ENCODE measurements at regions not wholly inside any gene's neighbourhood (a gene's known extent, or its start where the extent isn't known, plus 50 kb on each side); places are given as distances from the start of the nearest gene placed in this dataset.

DNA sequence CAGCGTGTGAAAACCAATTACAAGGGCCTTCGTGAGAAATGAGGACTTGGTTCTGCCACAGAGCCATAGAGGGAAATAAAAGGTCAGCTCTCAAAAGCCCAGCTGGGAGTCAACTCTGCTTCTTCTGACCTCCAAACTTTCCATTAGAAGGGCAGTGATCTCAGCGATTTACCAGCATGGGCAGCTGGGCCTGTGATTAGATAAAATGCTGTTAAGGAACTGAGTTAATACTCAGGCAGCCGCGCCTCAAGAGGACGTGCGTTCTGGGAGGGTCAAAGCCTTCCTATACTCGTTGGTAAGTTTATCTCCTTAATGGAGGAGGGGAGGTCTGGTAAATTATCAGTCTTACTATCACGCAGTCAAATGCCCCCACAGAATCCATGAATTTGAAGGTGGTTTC is 480.2 kb upstream of the ERCC4 start:
- no peak for DNase-seq (ENCODE audit: low spot score)
- no peaks in the 10 kb centered on the region for H3K27me3 Mint-ChIP-seq (ENCODE audit: unreplicated experiment)
- no peak overlapping the region for H3K27ac Mint-ChIP-seq (ENCODE audit: unreplicated experiment)
- no peaks in the 10 kb centered on the region for H3K4me1 Mint-ChIP-seq (ENCODE audit: unreplicated experiment)
- H3K9me3 Mint-ChIP-seq (ENCODE audit: unreplicated experiment): no peaks in the 10 kb centered on the region
- TF ChIP-seq, protein P1, sequence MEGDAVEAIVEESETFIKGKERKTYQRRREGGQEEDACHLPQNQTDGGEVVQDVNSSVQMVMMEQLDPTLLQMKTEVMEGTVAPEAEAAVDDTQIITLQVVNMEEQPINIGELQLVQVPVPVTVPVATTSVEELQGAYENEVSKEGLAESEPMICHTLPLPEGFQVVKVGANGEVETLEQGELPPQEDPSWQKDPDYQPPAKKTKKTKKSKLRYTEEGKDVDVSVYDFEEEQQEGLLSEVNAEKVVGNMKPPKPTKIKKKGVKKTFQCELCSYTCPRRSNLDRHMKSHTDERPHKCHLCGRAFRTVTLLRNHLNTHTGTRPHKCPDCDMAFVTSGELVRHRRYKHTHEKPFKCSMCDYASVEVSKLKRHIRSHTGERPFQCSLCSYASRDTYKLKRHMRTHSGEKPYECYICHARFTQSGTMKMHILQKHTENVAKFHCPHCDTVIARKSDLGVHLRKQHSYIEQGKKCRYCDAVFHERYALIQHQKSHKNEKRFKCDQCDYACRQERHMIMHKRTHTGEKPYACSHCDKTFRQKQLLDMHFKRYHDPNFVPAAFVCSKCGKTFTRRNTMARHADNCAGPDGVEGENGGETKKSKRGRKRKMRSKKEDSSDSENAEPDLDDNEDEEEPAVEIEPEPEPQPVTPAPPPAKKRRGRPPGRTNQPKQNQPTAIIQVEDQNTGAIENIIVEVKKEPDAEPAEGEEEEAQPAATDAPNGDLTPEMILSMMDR (IDR thresholded peaks at IDR 0.05; ENCODE audit: unreplicated experiment): no peak
- no peak overlapping the region for H3K4me3 Mint-ChIP-seq (ENCODE audit: unreplicated experiment)
- no peaks in the 10 kb centered on the region for H3K36me3 Mint-ChIP-seq (ENCODE audit: low read depth, unreplicated experiment)

DNA sequence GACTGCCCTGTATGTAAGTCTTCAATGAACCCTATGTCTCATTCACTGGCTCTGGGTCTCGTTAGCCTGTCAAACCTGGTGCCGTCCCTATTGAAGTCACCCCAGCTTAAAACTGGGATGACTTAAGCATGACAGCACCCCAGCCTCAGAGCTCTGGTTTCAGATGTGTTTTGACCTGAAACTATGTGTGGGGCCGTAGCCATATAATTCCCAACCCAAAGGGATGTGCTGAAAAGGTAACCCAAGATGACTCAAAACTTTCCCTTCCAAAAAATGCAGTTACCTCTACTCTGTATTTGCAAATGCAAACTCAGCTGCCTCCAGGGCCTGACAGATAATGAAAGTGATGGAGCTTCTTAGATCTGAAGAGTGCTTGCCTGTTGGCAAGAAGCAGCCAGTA is 478.3 kb upstream of the ERCC4 start:
- Mint-ChIP-seq H3K27me3 (ENCODE audit: unreplicated experiment) (no peaks in the 10 kb centered on the region), H3K4me3 (ENCODE audit: unreplicated experiment) (no peak overlapping the region), H3K36me3 (ENCODE audit: low read depth, unreplicated experiment) (no peaks in the 10 kb centered on the region), H3K27ac (ENCODE audit: unreplicated experiment) (no peak overlapping the region), H3K4me1 (ENCODE audit: unreplicated experiment) (no peaks in the 10 kb centered on the region), H3K9me3 (ENCODE audit: unreplicated experiment) (no peaks in the 10 kb centered on the region)
- DNase-seq (ENCODE audit: low spot score): no peak
- TF ChIP-seq, protein P1 (IDR thresholded peaks at IDR 0.05; ENCODE audit: unreplicated experiment): no peak

DNA sequence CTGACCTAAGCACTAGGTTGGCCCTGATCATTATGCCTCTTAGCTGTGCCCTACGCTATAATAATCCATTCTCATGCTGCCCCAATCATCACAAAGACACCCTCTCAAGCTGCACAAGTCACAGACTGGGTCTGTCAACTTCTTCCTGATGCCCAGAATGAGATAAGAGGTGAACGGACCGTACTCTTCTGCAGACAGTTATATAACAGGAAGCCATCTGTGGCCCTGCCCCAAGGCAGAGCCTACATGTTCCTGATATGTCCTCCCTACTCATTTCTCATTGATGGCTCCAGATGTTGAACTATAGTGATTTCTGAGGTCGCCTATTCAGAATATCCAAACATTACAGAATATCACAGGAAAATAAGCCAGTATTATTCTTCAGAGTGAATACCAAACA is 471.6 kb upstream of the ERCC4 start:
- no peak for DNase-seq (ENCODE audit: low spot score)
- Mint-ChIP-seq H3K27ac (ENCODE audit: unreplicated experiment) (no peak overlapping the region), H3K4me1 (ENCODE audit: unreplicated experiment) (no peaks in the 10 kb centered on the region), H3K9me3 (ENCODE audit: unreplicated experiment) (no peaks in the 10 kb centered on the region), H3K4me3 (ENCODE audit: unreplicated experiment) (no peak overlapping the region), H3K36me3 (ENCODE audit: low read depth, unreplicated experiment) (no peaks in the 10 kb centered on the region), H3K27me3 (ENCODE audit: unreplicated experiment) (peaks cover 2% of the 10 kb centered on the region)
- TF ChIP-seq, protein P1 (IDR thresholded peaks at IDR 0.05; ENCODE audit: unreplicated experiment): no peak

DNA sequence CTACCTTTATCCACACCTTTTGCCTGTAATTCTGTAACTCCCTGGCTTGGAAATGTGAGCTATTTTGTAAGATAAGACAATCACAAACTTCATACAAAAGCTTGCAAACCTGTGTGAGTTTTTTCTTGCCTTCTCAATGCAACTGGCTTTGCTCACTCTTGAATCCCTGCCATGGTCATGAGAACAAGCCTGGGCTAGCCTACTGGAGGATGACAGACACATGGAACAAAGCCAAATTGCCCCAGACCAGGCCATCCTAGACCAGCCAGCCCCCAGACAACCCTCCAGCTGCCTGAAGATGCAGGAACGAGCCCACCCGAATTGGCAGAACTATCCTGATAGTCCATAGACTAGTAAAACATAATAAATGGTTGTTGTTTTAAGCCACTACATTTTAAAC is 466.6 kb upstream of the ERCC4 start:
- H3K36me3 Mint-ChIP-seq (ENCODE audit: low read depth, unreplicated experiment): no peaks in the 10 kb centered on the region
- no peak for DNase-seq (ENCODE audit: low spot score)
- H3K4me1 Mint-ChIP-seq (ENCODE audit: unreplicated experiment): peaks cover 4% of the 10 kb centered on the region
- no peaks in the 10 kb centered on the region for H3K9me3 Mint-ChIP-seq (ENCODE audit: unreplicated experiment)
- TF ChIP-seq, protein P1 (IDR thresholded peaks at IDR 0.05; ENCODE audit: unreplicated experiment): no peak
- H3K27ac Mint-ChIP-seq (ENCODE audit: unreplicated experiment): no peak overlapping the region
- peaks cover under 1% of the 10 kb centered on the region for H3K27me3 Mint-ChIP-seq (ENCODE audit: unreplicated experiment)
- H3K4me3 Mint-ChIP-seq (ENCODE audit: unreplicated experiment): no peak overlapping the region

DNA sequence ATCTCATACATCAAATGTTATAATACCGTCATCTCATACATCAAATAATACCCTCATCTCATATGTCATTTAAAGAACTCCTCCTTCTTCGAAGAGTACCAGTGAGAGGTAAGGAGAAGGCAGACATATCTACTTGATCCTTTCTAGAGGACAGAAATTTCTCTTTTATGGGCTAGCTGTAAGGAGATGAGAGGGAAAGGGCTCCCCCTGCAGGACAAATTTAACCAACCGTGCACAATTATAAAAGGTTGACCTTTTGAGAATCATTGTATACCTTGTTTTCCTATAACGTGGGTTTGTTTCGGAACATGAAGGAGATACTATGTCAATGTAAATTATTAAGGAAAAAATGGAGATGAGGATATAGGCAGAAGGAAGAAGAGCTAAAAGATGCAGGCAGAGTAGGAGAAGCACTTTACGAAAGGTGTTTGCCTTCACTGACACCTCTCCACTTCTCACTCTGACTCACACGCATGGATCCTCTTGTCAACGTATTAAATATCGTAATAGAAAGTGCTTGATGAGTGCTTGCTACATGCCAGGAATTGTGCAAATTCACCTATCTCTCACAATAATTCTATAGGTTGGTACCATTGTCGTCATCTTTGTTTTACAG is 465.9 kb upstream of the ERCC4 start:
- DNase-seq (ENCODE audit: low spot score): peak; percentile 56
- Mint-ChIP-seq H3K4me1 (ENCODE audit: unreplicated experiment) (peaks cover 4% of the 10 kb centered on the region), H3K36me3 (ENCODE audit: low read depth, unreplicated experiment) (no peaks in the 10 kb centered on the region), H3K4me3 (ENCODE audit: unreplicated experiment) (no peak overlapping the region), H3K27ac (ENCODE audit: unreplicated experiment) (no peak overlapping the region), H3K27me3 (ENCODE audit: unreplicated experiment) (no peaks in the 10 kb centered on the region), H3K9me3 (ENCODE audit: unreplicated experiment) (no peaks in the 10 kb centered on the region)
- TF ChIP-seq, protein P1 (IDR thresholded peaks at IDR 0.05; ENCODE audit: unreplicated experiment): peak; percentile 79

Measured in endothelial cell (in vitro differentiated cells).